ENCODE measurements at regions not wholly inside any gene's neighbourhood (a gene's known extent, or its start where the extent isn't known, plus 50 kb on each side); places are given as distances from the start of the nearest gene placed in this dataset.

DNA sequence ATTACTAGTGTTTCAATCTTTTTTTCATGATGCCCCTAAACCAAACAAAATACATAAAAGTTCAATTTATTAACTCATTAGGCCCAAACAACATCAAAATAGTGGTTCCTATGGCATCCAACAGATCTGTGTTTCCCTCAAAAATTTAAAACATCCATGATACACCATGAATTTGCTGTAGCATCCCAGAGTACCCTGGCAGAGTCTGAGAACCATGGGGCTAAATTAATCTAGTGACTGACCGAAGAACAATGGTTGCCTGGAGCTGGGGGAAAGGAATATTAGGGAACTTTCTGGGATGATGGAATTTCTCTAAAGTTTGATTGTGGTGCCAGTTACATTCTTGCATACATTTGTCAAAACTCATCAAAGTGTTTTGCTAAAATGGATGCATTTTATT is 79.5 kb upstream of the TRIO start:
- no peak for TF ChIP-seq POLR2A (IDR thresholded peaks at IDR 0.05)
- TF ChIP-seq, protein P1, sequence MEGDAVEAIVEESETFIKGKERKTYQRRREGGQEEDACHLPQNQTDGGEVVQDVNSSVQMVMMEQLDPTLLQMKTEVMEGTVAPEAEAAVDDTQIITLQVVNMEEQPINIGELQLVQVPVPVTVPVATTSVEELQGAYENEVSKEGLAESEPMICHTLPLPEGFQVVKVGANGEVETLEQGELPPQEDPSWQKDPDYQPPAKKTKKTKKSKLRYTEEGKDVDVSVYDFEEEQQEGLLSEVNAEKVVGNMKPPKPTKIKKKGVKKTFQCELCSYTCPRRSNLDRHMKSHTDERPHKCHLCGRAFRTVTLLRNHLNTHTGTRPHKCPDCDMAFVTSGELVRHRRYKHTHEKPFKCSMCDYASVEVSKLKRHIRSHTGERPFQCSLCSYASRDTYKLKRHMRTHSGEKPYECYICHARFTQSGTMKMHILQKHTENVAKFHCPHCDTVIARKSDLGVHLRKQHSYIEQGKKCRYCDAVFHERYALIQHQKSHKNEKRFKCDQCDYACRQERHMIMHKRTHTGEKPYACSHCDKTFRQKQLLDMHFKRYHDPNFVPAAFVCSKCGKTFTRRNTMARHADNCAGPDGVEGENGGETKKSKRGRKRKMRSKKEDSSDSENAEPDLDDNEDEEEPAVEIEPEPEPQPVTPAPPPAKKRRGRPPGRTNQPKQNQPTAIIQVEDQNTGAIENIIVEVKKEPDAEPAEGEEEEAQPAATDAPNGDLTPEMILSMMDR (IDR thresholded peaks at IDR 0.05): no peak
- Histone ChIP-seq H3K27ac (no peak overlapping the region), H3K9me3 (no peaks in the 10 kb centered on the region), H3K4me3 (replicated peaks in 1 of 3) (no peak overlapping the region), H3K36me3 (no peaks in the 10 kb centered on the region), H3K27me3 (no peaks in the 10 kb centered on the region), H3K4me1 (no peaks in the 10 kb centered on the region)
- no peak for DNase-seq
- intact Hi-C loops (cut with DNase I): no loop called here
- 94 to 95% methylated on average over 1 of the region's 1 CpG for WGBS, 2 donors

DNA sequence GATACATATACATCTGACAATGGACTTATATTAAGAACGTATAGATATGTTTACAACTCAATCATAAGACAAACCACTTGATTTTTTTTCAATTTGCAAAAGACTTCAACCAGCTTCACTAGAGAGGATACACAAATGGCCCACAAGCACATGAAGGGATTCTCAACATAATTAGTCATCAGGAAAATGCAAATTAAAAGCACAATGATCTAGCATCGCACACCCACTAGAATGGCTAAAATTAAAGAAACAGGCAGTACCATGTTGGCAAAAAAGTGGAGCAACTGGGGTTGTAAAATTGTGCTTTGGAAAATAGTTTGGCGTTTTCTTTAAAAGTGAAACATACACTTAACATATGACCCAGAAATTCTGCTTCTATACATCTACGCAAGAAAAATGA is 80.0 kb upstream of the TRIO start:
- no peaks in the 10 kb centered on the region for H3K9me3 ChIP-seq
- WGBS, 2 donors: 84 to 86% methylated on average over 4 of the region's 4 CpGs
- no peaks in the 10 kb centered on the region for H3K27me3 ChIP-seq
- H3K4me1 ChIP-seq: no peaks in the 10 kb centered on the region
- no peaks in the 10 kb centered on the region for H3K36me3 ChIP-seq
- intact Hi-C loops (cut with DNase I): no loop called here
- TF ChIP-seq, protein P1 (IDR thresholded peaks at IDR 0.05): no peak
- no peak for TF ChIP-seq POLR2A (IDR thresholded peaks at IDR 0.05)
- H3K27ac ChIP-seq: no peak overlapping the region
- no peak overlapping the region for H3K4me3 ChIP-seq (replicated peaks in 1 of 3)
- no peak for DNase-seq

DNA sequence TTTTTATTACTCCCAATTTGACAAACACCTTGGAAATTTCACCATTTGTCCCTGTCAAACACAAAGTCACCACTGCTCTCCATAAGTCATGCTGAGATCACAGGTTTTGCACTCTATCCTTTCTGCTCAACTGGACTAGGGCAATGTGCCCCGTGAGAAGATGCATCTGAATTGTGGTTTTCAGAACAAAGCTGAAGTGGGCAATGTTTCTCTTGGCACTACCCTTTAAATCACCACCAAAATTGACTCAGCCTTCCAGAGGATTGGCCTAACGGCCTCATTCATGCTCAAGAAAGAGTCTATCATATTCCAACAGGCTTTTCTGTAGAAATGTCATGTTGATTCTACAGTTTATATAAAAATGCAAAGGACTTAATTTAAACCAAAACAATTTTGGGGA is 81.0 kb upstream of the TRIO start:
- intact Hi-C loops (cut with DNase I): no loop called here
- WGBS, 2 donors: 69 to 73% methylated on average over 2 of the region's 2 CpGs
- H3K4me1 ChIP-seq: no peaks in the 10 kb centered on the region
- H3K27me3 ChIP-seq: no peaks in the 10 kb centered on the region
- H3K9me3 ChIP-seq: no peaks in the 10 kb centered on the region
- H3K36me3 ChIP-seq: no peaks in the 10 kb centered on the region
- no peak overlapping the region for H3K27ac ChIP-seq
- H3K4me3 ChIP-seq (replicated peaks in 1 of 3): no peak overlapping the region
- DNase-seq: no peak
- no peak for TF ChIP-seq POLR2A (IDR thresholded peaks at IDR 0.05)
- TF ChIP-seq, protein P1 (IDR thresholded peaks at IDR 0.05): no peak

DNA sequence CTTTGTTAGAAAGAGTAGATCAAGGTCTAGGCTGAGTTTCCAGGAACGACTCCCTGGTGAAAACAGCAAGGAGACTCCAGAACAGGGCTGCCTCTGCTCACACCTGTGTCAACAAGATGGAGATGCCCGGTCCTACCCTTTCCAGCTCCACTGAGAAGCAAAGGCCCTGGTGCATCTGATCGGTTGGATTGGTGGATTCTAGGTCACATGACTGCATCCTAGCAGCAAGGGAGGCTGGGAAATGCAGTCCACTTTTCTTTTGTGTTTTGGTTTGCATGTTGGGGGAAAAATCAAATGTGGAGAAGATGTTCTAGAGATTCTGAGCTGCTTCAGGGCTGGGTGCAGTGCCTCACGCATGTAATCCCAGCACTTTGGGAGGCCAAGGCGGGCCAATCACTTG is 82.0 kb upstream of the TRIO start:
- TF ChIP-seq, protein P1 (IDR thresholded peaks at IDR 0.05): no peak
- no peak for TF ChIP-seq POLR2A (IDR thresholded peaks at IDR 0.05)
- H3K27ac ChIP-seq: no peak overlapping the region
- no peak overlapping the region for H3K4me3 ChIP-seq (replicated peaks in 1 of 3)
- intact Hi-C loops (cut with DNase I): no loop called here
- no peaks in the 10 kb centered on the region for H3K9me3 ChIP-seq
- no peaks in the 10 kb centered on the region for H3K36me3 ChIP-seq
- no peaks in the 10 kb centered on the region for H3K4me1 ChIP-seq
- no peak for DNase-seq
- WGBS, 2 donors: 92% methylated on average over 5 of the region's 5 CpGs
- no peaks in the 10 kb centered on the region for H3K27me3 ChIP-seq

DNA sequence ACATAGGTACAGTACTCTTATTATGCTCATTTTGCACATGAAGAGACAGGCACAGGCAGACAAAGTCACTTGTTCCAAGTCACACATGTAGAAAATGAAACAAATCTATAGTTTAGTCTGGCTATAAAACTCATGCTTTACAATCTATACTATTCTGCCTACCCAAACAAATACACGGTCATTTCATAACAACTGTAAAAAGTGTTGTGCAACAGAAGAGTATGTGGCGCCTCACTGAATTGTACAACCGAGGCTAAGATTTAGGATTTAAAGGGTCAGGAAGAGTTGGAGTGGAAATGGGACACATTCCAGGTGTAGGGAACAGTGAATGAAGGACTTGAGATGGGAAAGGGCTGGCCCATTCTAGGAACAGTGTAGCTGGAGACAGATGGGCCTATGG is 82.9 kb upstream of the TRIO start:
- intact Hi-C loops (cut with DNase I): no loop called here
- WGBS, 2 donors: 89 to 94% methylated on average over 3 of the region's 3 CpGs
- no peak for DNase-seq
- Histone ChIP-seq H3K36me3 (no peaks in the 10 kb centered on the region), H3K27me3 (no peaks in the 10 kb centered on the region), H3K27ac (no peak overlapping the region), H3K4me1 (no peaks in the 10 kb centered on the region), H3K4me3 (replicated peaks in 1 of 3) (no peak overlapping the region), H3K9me3 (no peaks in the 10 kb centered on the region)
- TF ChIP-seq POLR2A (IDR thresholded peaks at IDR 0.05): no peak
- TF ChIP-seq, protein P1 (IDR thresholded peaks at IDR 0.05): no peak

All from thyroid gland (tissue), 4 donors.